H9 (cell line): ENCODE measurements at regions not wholly inside any gene's neighbourhood (a gene's known extent, or its start where the extent isn't known, plus 50 kb on each side); places are given as distances from the start of the nearest gene placed in this dataset.

Experiments
- DNase-seq: peaks from one replicate; pipeline ENCODE4 v3.0.0-alpha.2; 2017
- H2AFZ ChIP-seq: one replicate; pipeline ENCODE4 v1.6.1; 2013; ENCODE audit warnings: mild to moderate bottlenecking, low read length, control low read depth, moderate library complexity
- H2AK5ac ChIP-seq: 2 replicates; pipeline ENCODE4 v1.6.1; 2013; ENCODE audit warnings: low read length, control low read depth, mixed read lengths; ENCODE audit not compliant: insufficient read length
- H2BK120ac ChIP-seq: one replicate; pipeline ENCODE4 v1.6.1; 2013; ENCODE audit warnings: low read depth, mild to moderate bottlenecking, low read length, control low read depth, inconsistent platforms; ENCODE audit not compliant: poor library complexity, severe bottlenecking
- H2BK12ac ChIP-seq: 2 replicates; pipeline ENCODE4 v1.6.1; 2013; ENCODE audit warnings: low read length, control low read depth, mixed read lengths, low read depth; ENCODE audit not compliant: insufficient read length
- H2BK15ac ChIP-seq: 2 replicates; pipeline ENCODE4 v1.6.1; 2013; ENCODE audit warnings: low read depth, low read length, control low read depth
- H2BK20ac ChIP-seq: one replicate; pipeline ENCODE4 v1.6.1; 2013; ENCODE audit warnings: low read depth, mild to moderate bottlenecking, low read length, control low read depth, inconsistent platforms; ENCODE audit not compliant: poor library complexity, severe bottlenecking
- H2BK5ac ChIP-seq: 2 replicates; pipeline ENCODE4 v1.6.1; 2013; ENCODE audit warnings: low read length, control low read depth, mixed read lengths; ENCODE audit not compliant: insufficient read length
- H3K14ac ChIP-seq: 2 replicates; pipeline ENCODE4 v1.6.1; 2013; ENCODE audit warnings: low read length, control low read depth; ENCODE audit not compliant: insufficient read depth
- H3K18ac ChIP-seq: 2 replicates; pipeline ENCODE4 v1.6.1; 2013; ENCODE audit warnings: low read depth, mild to moderate bottlenecking, mixed read lengths, low read length, control low read depth; ENCODE audit not compliant: insufficient read length
- H3K23ac ChIP-seq: 2 replicates; pipeline ENCODE4 v1.6.1; 2013; ENCODE audit warnings: low read length, control low read depth, mixed read lengths, low read depth; ENCODE audit not compliant: insufficient read length
- H3K23me2 ChIP-seq: 2 replicates; pipeline ENCODE4 v1.6.1; 2013; ENCODE audit warnings: low read depth, mild to moderate bottlenecking, mixed read lengths, low read length, control low read depth; ENCODE audit not compliant: insufficient read length, poor library complexity, severe bottlenecking
- H3K27ac ChIP-seq: 2 replicates; pipeline ENCODE4 v1.5.1; 2013; ENCODE audit warnings: low read length, control low read depth, mixed read lengths, low read depth; ENCODE audit not compliant: insufficient read length
- H3K27me3 ChIP-seq: 2 replicates; pipeline ENCODE4 v1.6.1; 2013; ENCODE audit warnings: low read length, control low read depth, inconsistent platforms; ENCODE audit not compliant: insufficient read depth
- H3K4ac ChIP-seq: 2 replicates; pipeline ENCODE4 v1.6.1; 2013; ENCODE audit warnings: low read depth, mild to moderate bottlenecking, control low read depth, inconsistent platforms, low read length, moderate library complexity
- H3K4me1 ChIP-seq: 2 replicates; pipeline ENCODE4 v1.6.1; 2013; ENCODE audit warnings: low read length, control low read depth, inconsistent platforms; ENCODE audit not compliant: insufficient read depth
- H3K4me2 ChIP-seq: 2 replicates; pipeline ENCODE4 v1.6.1; 2013; ENCODE audit warnings: low read length, control low read depth, mixed read lengths; ENCODE audit not compliant: insufficient read length, insufficient read depth
- H3K56ac ChIP-seq: 2 replicates; pipeline ENCODE4 v1.6.1; 2013; ENCODE audit warnings: low read depth, mild to moderate bottlenecking, mixed read lengths, low read length, control low read depth; ENCODE audit not compliant: insufficient read length
- H3K79me1 ChIP-seq: 2 replicates; pipeline ENCODE4 v1.6.1; 2013; ENCODE audit warnings: low read depth, mild to moderate bottlenecking, moderate library complexity, low read length, control low read depth, inconsistent platforms; ENCODE audit not compliant: insufficient read depth, poor library complexity, severe bottlenecking
- H3K79me2 ChIP-seq: 2 replicates; pipeline ENCODE4 v1.6.1; 2013; ENCODE audit warnings: low read length, control low read depth, inconsistent platforms; ENCODE audit not compliant: insufficient read depth
- H3K9ac ChIP-seq: 2 replicates; pipeline ENCODE4 v1.6.1; 2013; ENCODE audit warnings: low read length, control low read depth, mixed read lengths; ENCODE audit not compliant: insufficient read length; ENCODE audit errors: extremely low read depth
- H3K9me3 ChIP-seq: one replicate; pipeline ENCODE4 v1.6.1; 2013; ENCODE audit warnings: low read depth, low read length, inconsistent platforms; ENCODE audit not compliant: control insufficient read depth
- H3T11ph ChIP-seq: one replicate; pipeline ENCODE4 v1.6.1; 2013; ENCODE audit warnings: mild to moderate bottlenecking, low read length, control low read depth, inconsistent platforms
- H4K20me1 ChIP-seq: one replicate; pipeline ENCODE4 v1.6.1; 2013; ENCODE audit not compliant: control insufficient read depth, insufficient read length, insufficient read depth
- H4K5ac ChIP-seq: 2 replicates; pipeline ENCODE4 v1.6.1; 2013; ENCODE audit warnings: low read depth, mild to moderate bottlenecking, mixed read lengths, low read length, control low read depth; ENCODE audit not compliant: insufficient read length
- H4K8ac ChIP-seq: replicated peaks from 2 replicates; pipeline ENCODE4 v1.6.1; 2013; ENCODE audit warnings: low read length, control low read depth, mixed read lengths, low read depth; ENCODE audit not compliant: insufficient read length
- H4K91ac ChIP-seq: 2 replicates; pipeline ENCODE4 v1.6.1; 2013; ENCODE audit warnings: low read depth, mild to moderate bottlenecking, moderate library complexity, mixed read lengths, low read length, control low read depth; ENCODE audit not compliant: insufficient read length
- H3K27ac Mint-ChIP-seq, 3 experiments: 2 replicates in 2 of 3; 3 replicates in 1 of 3; pipeline ENCODE4 v1.8.0; 2020 to 2021; ENCODE audit warnings: mixed read lengths in 3 of 3, mild to moderate bottlenecking in 1 of 3, moderate library complexity in 1 of 3
- H3K27me3 Mint-ChIP-seq: 2 replicates; pipeline ENCODE4 v1.8.0; 2021; ENCODE audit warnings: low read depth, mild to moderate bottlenecking, moderate library complexity, mixed read lengths
- H3K36me3 Mint-ChIP-seq, 3 experiments: 2 replicates in 2 of 3; 3 replicates in 1 of 3; pipeline ENCODE4 v1.8.0; 2020 to 2021; ENCODE audit warnings: low read depth in 3 of 3, mixed read lengths in 3 of 3; ENCODE audit not compliant: insufficient read depth in 1 of 3
- H3K4me1 Mint-ChIP-seq, 2 experiments: 2 replicates each; pipeline ENCODE4 v1.8.0; 2020; ENCODE audit warnings: mixed read lengths in 2 of 2
- H3K4me3 Mint-ChIP-seq, 2 experiments: 2 replicates in 1 of 2; 3 replicates in 1 of 2; pipeline ENCODE4 v1.8.0; 2020 to 2021; ENCODE audit warnings: mild to moderate bottlenecking in 2 of 2, mixed read lengths in 2 of 2, moderate library complexity in 1 of 2
- H3K9me3 Mint-ChIP-seq, 2 experiments: 2 replicates in 1 of 2; 3 replicates in 1 of 2; pipeline ENCODE4 v1.8.0; 2020; ENCODE audit warnings: mild to moderate bottlenecking in 2 of 2, mixed read lengths in 2 of 2, moderate library complexity in 1 of 2
- CTCF ChIP-seq: fragments of 200-600 bp; sonication (generic); conservative IDR thresholded peaks from 3 replicates; pipeline ENCODE4 v1.8.0; 2021; ENCODE audit warnings: antibody characterized with exemption, mild to moderate bottlenecking
- WGBS: extraction: QIAGEN DNeasy Blood & Tissue Kit; methylation state at CpG from one replicate; pipeline ENCODE4 v1.1.7; 2013; ENCODE audit warnings: missing lambda C conversion rate, low lambda C conversion rate, mixed read lengths; ENCODE audit not compliant: insufficient read length; ENCODE audit errors: extremely low coverage; 5-methylcytosine and 5-hydroxymethylcytosine counted together

- H3K14ac ChIP-seq: no peak overlapping the region
- H3K18ac ChIP-seq: no peak overlapping the region
- no peaks in the 10 kb centered on the region for H3K23me2 ChIP-seq
- no peak overlapping the region for H3K27ac ChIP-seq
- H2BK15ac ChIP-seq: no peak overlapping the region
- H2AK5ac ChIP-seq: no peak overlapping the region
- DNase-seq: no peak
- no peaks in the 10 kb centered on the region for H4K20me1 ChIP-seq
- TF ChIP-seq CTCF: no peak
- no peak overlapping the region for H2BK120ac ChIP-seq
- H3K4me1 ChIP-seq: no peaks in the 10 kb centered on the region
- H3K27me3 Mint-ChIP-seq: peaks cover 5% of the 10 kb centered on the region
- no peak overlapping the region for H3T11ph ChIP-seq
- H3K27me3 ChIP-seq: no peaks in the 10 kb centered on the region
- H3K4me3 Mint-ChIP-seq: no peak overlapping the region
- peaks cover 4 to 17% of the 10 kb centered on the region in 2 experiments; a peak in 4 of 5 replicates for H3K9me3 Mint-ChIP-seq
- H2BK20ac ChIP-seq: no peak overlapping the region
- no peak overlapping the region for H4K8ac ChIP-seq
- no CpG with 5 or more reads among the region's 5 CpGs for WGBS
- no peak overlapping the region for H3K56ac ChIP-seq
- no peak overlapping the region for H4K5ac ChIP-seq
- H3K4me2 ChIP-seq: no peak overlapping the region
- no peaks in the 10 kb centered on the region for H3K79me1 ChIP-seq
- no peak overlapping the region for H2BK12ac ChIP-seq
- H3K27ac Mint-ChIP-seq: no peak overlapping the region
- H2BK5ac ChIP-seq: no peak overlapping the region
- no peaks in the 10 kb centered on the region for H3K9me3 ChIP-seq
- no peaks in the 10 kb centered on the region for H3K4me1 Mint-ChIP-seq
- no peak overlapping the region for H4K91ac ChIP-seq
- H3K79me2 ChIP-seq: no peaks in the 10 kb centered on the region
- no peak overlapping the region for H3K9ac ChIP-seq
- H2AFZ ChIP-seq: no peak overlapping the region
- H3K23ac ChIP-seq: no peak overlapping the region
- no peak overlapping the region for H3K4ac ChIP-seq
- peaks cover 0 to 11% (median 2%) of the 10 kb centered on the region in 3 experiments; a peak in 4 of 7 replicates for H3K36me3 Mint-ChIP-seq
These were observed 358.1 kb downstream of the SMOC2 start for GRCh38 chr6:168799067-168799466.
